C4-2B (cell line): ENCODE measurements at regions not wholly inside any gene's neighbourhood (a gene's known extent, or its start where the extent isn't known, plus 50 kb on each side); places are given as distances from the start of the nearest gene placed in this dataset.
A peak's percentile ranks its signal among the peaks of the same experiment; 100 is the strongest.

Experiments used
- ZFX ChIP-seq: fragments of 450-650 bp; IDR thresholded peaks from 2 replicates; pipeline ENCODE4 v1.6.1; 2017
- TF ChIP-seq, protein P1 (sequence below): fragments of 450-650 bp; conservative IDR thresholded peaks from 2 replicates; pipeline ENCODE4 v1.5.1; 2017; ENCODE audit warnings: mild to moderate bottlenecking

DNA sequence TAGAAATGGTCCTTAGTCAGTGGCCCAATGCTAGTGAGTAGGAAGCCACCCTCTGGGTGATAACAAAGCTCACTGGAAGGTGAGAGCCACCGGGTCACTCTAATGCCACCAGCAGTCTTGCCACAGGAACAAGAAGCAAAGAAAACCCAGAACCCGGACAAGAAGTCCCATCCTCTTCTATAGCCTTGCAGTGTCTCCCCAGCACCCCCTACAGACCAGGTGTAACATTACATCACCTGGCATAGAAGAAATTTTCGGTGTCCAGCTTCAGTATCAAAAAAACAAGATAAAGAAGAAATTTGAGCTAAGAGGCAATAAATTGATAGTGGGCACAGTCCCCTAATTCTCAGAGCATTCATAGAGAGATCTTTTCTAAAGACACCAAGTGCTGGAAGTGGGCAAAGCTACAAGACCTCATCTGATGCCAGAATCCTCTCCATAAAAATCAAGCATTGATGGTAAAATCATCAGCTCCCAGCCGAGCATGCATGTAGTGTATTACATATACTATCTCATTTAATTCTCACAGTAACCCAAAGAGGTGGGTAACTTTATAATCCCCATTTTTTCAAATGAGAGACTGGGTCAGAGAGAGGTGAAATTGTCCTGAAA lies 491.0 kb downstream of the MATN1 start:
- TF ChIP-seq, protein P1, sequence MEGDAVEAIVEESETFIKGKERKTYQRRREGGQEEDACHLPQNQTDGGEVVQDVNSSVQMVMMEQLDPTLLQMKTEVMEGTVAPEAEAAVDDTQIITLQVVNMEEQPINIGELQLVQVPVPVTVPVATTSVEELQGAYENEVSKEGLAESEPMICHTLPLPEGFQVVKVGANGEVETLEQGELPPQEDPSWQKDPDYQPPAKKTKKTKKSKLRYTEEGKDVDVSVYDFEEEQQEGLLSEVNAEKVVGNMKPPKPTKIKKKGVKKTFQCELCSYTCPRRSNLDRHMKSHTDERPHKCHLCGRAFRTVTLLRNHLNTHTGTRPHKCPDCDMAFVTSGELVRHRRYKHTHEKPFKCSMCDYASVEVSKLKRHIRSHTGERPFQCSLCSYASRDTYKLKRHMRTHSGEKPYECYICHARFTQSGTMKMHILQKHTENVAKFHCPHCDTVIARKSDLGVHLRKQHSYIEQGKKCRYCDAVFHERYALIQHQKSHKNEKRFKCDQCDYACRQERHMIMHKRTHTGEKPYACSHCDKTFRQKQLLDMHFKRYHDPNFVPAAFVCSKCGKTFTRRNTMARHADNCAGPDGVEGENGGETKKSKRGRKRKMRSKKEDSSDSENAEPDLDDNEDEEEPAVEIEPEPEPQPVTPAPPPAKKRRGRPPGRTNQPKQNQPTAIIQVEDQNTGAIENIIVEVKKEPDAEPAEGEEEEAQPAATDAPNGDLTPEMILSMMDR = peak; percentile 92
- TF ChIP-seq ZFX = no peak
